COLO668 (cell line): ENCODE measurements at regions not wholly inside any gene's neighbourhood (a gene's known extent, or its start where the extent isn't known, plus 50 kb on each side); places are given as distances from the start of the nearest gene placed in this dataset.

Source experiments
- DNase-seq: peaks from one replicate; lab custom pipeline; 2025; ENCODE audit not compliant: unreplicated experiment; lab: John Stamatoyannopoulos, UW

GRCh38 chr12:115407723-115408122, 723.7 kb upstream of the TBX3 start:
- no peak for DNase-seq

- DNase-seq, result no peak
Measured at GRCh38 chr12:115407036-115407435, 723.1 kb upstream of the TBX3 start.

GRCh38 chr12:115405471-115405860, 721.5 kb upstream of the TBX3 start:
- DNase-seq, result no peak

DNA sequence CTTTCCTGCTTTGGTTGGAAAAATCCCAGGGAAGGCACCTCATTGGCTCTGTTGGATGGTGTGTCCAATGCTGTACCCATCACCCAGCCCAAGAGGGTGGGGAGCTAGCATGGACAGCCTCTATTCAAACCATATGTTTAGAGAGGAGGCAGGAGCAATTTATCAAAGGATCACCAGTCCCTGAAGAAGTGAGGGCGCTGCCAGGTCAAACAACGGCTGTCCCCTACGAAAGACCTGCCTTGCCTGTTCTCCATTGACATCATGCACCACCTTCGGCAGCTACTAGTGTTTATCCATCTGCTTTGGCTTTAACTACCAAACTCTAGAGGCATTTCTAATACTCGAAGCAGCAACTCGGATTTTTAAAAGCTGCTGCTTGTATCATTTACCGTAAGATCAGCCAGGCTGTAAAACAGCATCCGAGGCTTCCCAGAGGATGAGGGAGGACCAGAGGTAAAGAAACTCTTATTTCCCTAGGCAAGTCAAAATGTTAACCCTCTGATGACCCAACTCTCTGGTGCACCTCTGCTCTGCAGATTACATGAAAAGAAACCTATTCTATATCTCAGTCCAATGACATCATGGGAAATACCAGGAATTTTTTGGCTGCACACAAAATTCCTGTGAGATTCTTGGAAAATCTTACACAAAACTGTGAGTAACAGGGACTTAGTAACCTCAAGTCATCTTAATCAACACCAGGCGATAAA, 720.9 kb upstream of the TBX3 start:
- DNase-seq, result no peak

- no peak for DNase-seq
Measured at GRCh38 chr12:115403689-115404088, 719.7 kb upstream of the TBX3 start.

- no peak for DNase-seq
Measured at GRCh38 chr12:115403253-115403652, 719.3 kb upstream of the TBX3 start.

DNA sequence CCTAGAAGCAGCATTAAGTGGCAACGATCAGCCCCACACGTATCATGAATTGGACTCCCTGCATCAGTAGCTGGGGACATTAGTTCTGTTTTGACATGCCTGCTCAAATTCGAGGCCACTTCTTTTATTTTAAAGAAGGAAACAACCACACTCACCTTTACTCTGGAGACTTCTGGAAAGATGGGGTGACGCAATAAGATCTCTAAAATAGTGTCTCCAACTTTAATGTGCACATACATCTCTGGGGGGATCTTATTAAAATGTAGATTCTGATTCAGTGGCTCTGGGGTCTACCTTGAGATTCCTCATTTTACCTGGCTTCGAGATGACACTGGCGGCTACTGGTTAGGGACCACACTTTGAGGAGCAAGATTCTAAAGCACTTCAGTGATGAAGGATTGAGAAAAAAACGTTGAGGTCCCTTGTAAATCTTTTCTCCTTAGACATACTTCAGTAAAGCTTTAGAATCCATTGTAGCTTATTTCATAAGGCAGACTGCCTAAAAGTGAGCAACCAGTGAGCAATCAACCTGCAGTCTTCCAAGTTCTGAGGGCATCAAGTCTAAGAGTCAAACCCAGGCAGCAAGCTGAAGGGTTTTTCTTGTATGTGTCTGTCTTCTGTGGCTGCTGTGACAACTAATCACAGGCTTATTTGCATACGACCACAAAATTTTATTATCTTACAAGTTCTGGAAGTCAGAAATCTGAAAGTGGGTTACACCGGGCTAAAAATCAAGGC, 718.6 kb upstream of the TBX3 start:
- no peak for DNase-seq

GRCh38 chr12:115401761-115402160, 717.8 kb upstream of the TBX3 start:
- no peak for DNase-seq

DNA sequence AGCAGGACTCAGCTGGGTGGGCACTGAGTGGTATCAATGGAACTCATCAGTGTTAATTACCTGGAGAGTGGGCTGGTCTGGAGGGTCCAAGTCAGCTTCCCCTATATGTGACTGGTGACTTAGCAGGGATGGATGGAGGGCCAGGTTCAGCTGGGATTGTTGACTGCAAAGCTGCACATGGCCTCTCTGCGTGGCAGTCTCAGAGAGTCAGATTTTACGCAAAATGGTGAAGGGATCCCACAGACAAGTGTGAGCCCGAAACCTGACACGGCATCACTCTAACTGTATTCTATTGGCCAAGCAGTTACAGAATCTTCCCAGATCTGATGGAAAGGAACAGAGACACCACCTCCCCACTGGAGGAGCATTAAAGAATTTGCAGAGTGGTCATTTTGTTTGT, 716.0 kb upstream of the TBX3 start:
- DNase-seq, result no peak

GRCh38 chr12:115398311-115398781, 714.4 kb upstream of the TBX3 start:
- DNase-seq, result no peak

DNA sequence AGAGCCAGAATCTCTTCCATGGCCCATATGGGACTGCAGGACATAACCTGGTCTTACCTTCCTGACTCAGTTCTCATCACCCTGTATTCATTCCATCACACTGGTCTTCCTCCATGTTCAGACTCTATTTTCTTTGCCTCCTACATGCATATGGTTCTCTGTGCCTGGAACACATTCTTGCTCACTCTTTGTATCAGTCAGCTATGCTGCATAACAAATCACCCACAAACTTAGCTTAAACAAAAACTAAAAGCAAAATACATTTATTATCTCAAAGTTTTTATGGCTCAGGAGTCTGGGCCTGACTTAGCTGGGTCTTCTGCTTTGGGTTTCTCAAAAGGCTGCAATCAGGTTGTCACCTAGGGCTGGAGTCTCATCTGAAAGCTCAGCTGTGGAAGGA, 712.6 kb upstream of the TBX3 start:
- no peak for DNase-seq

- DNase-seq, result no peak
Measured at GRCh38 chr12:115394496-115395220, 710.7 kb upstream of the TBX3 start.

DNA sequence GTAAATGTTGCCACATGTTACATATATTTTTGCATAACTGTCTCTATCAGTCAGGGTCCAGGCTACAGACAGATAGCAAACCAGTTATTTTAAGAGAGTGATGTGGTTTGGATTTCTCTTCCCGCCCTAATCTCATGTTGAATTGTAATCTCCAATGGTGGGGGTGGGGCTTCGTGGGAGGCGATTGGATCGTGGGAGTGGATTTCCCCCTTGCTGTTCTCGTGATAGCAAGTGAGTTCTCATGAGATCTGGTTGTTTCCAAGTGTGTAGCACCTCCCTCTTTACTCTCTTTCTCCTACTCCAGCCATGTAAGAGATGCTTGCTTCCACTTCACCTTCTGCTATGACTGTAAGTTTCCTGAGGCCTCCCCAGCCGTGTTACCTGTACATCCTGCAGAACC, 704.2 kb upstream of the TBX3 start:
- DNase-seq, result no peak

DNA sequence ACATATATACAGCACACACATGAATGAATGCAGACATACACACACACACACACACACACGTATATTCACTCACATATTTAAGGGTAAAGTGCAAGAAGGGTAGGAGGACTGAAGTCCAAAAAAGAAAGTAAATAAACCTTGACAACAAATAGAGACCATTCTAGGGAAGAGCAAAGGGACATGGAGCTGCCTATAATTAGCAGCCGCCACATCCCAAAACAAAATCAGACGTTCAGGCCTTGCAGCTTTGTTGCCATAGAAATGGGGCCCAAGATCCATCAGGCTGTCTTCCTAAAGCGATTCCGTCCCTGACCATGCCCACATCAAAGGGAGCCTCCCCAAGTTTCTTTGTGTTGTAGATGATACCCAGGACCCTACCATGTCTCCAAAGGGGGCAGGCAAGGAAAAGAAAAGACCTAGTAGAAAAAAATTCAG, 703.5 kb upstream of the TBX3 start:
- DNase-seq, result no peak

DNA sequence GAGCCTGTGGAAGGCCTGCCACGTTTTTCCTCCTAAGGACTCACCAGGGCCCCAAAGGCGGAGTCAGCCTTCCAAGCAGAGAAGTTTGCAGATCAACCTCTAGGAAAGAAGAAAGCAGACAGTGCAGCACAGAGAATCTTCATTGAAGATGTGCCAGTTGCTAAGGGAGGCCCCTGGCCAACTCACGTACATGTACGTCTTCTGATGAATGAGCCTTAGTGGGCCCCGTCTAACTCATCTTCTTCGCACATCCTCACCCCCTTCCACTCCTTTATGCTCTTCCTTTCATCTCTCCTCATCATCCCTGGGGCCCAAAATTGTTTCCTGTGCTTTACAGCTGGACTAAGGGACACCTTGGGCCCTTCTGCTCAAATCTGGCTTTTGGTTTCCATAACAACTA, 703.0 kb upstream of the TBX3 start:
- DNase-seq, result no peak

DNA sequence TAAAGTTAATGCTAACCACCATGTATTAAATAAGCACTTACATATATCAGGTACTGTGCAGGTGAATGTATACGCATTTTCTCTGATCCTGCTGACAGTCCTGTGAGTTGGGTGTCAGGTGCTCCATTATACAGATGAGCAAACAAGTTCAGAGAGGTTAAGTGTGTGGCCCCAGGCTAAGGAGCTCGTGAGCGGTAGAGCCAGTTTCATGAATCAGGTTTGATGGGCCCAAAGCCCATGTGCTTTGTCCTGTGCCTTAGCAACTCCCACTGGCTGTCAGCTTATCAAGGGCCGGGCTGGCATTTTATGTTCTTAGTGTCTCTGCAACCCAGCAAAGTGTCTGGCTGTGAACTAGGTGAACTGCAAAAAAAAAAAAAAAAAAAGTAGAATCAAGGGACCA, 701.2 kb upstream of the TBX3 start:
- no peak for DNase-seq

GRCh38 chr12:115384391-115384790, 700.4 kb upstream of the TBX3 start:
- DNase-seq, result no peak

GRCh38 chr12:115383668-115384067, 699.7 kb upstream of the TBX3 start:
- DNase-seq, result no peak

DNA sequence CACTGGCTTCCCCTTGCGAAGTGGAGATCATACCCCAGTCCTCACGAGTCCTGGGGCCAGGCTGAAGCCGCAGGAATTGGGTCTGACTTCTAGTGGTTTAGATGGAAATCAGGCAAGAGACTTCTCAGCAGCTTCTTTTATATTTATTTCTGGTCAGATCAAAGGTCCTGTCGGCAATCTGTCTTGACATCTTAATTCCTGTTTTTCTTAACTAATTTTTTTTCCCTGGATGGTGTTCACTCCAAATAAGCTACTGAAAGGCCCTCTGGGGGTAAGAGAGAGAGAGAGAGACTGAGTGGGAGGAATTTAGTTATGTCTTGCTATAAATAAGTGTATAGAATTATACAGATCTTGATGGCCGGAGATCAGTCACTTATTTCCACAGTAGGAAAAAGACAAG, 698.7 kb upstream of the TBX3 start:
- no peak for DNase-seq

GRCh38 chr12:115380546-115381120, 696.7 kb upstream of the TBX3 start:
- no peak for DNase-seq

- DNase-seq, result no peak
Measured at GRCh38 chr12:115378291-115378690, 694.3 kb upstream of the TBX3 start.

GRCh38 chr12:115377779-115378178, 693.8 kb upstream of the TBX3 start:
- DNase-seq, result no peak
